HG02678 (cell line): ENCODE measurements at regions not wholly inside any gene's neighbourhood (a gene's known extent, or its start where the extent isn't known, plus 50 kb on each side); places are given as distances from the start of the nearest gene placed in this dataset.
"Not testable (repeated sequence)": the region's sequence is repeated elsewhere in the genome, so short reads cannot be mapped to it uniquely, and the experiment has no call there.

ENCODE experiments used
- ATAC-seq: cut with Tn5 transposase; IDR thresholded peaks from one replicate; pipeline ENCODE4 v1.9.1; 2021; ENCODE audit warnings: mild to moderate bottlenecking, moderate library complexity; ENCODE audit not compliant: unreplicated experiment

DNA sequence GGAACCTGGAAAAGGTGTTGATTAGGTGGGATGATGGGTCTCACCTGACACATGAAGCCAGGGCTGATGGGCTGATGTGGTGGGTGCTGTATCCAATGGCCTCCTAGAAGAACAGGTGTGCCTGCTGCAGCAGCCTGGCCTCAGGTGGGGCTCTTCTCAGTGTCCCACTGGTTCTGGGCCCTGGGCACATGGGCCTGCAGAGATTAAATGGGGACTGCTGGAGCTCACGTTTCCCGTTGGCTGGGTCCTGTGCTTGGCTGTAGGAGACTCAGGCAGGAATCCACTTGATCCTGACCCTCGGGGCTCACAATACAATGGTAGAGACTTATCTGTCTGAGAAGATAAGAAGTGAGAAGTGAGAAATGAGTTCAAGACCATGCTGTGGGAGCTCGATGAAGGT is 170.9 kb downstream of the KCNS3 start:
- no peak for ATAC-seq

DNA sequence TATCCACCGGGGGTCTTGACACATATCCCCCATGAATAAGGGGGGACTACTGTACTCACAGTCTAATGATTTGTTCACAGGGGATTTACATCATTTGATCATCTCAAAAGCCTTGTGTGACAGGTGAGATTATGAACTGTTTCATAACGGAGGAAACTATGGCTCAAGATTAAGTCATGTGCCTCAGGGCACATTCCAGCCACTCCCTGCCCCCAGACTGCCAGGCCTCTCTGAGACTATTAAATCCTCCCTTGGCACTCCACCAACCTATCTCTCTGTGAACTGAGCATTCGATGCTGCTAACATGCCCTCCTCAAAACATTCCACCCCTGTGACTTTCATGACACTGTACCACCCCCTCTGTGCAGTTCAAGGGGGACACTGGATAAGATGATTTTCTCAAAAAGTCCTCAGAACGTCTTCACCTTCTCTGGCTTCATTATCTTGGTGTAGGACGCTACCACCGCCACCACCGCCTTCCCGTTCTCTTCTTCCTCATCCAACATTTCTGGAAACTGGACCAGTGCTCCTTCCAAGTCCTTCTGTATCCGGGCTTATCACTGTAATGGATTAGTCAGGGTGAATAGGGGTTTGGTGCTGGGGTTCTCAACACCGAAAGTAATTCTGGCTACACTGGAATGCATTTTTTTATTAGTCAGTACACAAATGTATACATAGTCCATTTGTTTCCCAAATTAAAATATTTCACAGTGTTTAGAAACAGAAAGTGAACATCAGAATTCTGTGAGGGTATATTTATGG is 169.6 kb downstream of the KCNS3 start:
- no peak for ATAC-seq

DNA sequence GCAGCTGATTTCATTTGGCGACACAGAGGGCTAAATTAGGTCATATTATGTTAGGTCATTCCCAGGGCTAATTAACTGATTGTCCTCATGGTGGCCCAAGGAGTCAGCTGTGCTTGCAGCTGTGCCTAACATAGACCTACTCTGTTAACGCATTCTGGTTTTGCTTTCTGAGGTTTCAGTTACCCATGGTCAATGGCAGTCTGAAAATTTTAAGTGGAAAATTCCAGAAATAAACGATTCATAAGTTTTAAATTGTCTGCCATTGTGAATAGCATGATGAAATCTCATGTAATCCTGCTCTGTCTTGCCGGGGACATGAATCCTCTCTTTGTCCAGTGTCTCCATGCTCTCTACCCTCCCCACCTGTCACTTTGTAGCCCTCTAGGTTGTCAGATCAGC is 168.7 kb downstream of the KCNS3 start:
- no peak for ATAC-seq

- ATAC-seq: no peak
These were observed 168.2 kb downstream of the KCNS3 start for GRCh38 chr2:18046558-18047212.

DNA sequence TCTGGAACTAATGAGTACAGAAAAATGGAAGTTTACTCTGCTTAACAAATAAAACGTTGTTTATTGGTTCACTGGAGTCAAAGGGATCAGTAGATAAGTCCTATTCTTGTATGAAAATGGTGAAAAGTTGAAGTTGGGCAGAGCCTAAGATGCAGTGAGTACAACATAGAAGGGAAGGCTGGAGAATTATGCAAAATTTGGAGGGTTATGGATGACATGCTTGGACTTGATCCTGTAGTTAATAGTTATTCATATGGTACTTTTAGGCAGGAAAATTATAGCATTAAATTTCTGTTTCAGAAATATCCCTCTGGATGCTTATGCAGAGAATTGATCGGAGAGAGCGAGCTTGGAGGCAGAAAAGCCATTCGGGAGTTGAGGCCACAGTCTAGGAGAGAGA is 167.6 kb downstream of the KCNS3 start:
- ATAC-seq: no peak

- no peak for ATAC-seq
These were observed 166.8 kb downstream of the KCNS3 start for GRCh38 chr2:18045230-18045629.

GRCh38 chr2:18017381-18017780 is 138.9 kb downstream of the KCNS3 start:
- ATAC-seq: not testable (repeated sequence)

GRCh38 chr2:18009891-18010290 is 131.4 kb downstream of the KCNS3 start:
- no peak for ATAC-seq

DNA sequence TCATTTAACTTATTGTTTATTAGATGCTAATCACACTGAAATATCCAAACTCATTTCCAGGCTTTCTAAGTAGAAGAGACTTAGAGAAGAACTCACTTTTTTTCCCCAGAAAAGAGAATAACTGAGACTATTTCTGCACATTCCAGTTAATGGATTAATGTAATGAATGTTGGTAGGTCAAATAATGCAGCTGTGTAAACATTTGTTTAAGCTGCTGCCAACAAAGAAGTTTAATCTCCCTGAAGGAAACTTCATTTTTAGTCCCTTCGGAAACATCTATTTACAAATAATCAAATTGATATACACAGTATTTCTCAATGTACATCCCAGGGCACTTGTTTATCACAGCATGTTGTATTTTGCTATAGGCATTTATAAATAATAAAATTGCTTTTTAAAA is 126.9 kb downstream of the KCNS3 start:
- ATAC-seq: no peak

- ATAC-seq: no peak
These were observed 123.2 kb downstream of the KCNS3 start for GRCh38 chr2:18001671-18002070.

DNA sequence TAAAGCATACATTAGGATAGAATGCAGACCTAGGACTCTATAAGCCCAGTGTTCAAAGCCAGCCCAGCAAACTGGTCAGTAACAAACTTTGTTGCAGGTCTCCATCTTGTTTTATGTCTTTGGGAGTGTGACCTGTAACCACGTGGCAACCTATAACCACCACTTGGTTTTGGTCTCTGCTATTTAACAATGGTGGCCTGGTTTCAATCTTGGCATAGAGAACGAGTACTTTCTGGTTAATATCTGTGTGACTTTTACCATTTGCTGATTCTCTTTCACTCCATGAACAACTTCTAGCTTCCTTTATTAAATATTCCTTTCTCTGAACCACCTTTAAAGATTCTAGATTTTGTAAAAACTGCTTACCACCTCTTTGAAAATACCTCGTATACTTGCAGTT is 118.5 kb downstream of the KCNS3 start:
- ATAC-seq: no peak

GRCh38 chr2:17995593-17995992 is 117.1 kb downstream of the KCNS3 start:
- no peak for ATAC-seq
